Lung microvascular endothelial cell (primary cell): ENCODE measurements at regions not wholly inside any gene's neighbourhood (a gene's known extent, or its start where the extent isn't known, plus 50 kb on each side); places are given as distances from the start of the nearest gene placed in this dataset.

Experiments
- DNase-seq, 2 donors: peaks; one replicate each; pipeline versions ENCODE4 v3.0.0 to v3.0.0-alpha.2; 2010; ENCODE audit warnings: low read depth in 2 of 2

DNA sequence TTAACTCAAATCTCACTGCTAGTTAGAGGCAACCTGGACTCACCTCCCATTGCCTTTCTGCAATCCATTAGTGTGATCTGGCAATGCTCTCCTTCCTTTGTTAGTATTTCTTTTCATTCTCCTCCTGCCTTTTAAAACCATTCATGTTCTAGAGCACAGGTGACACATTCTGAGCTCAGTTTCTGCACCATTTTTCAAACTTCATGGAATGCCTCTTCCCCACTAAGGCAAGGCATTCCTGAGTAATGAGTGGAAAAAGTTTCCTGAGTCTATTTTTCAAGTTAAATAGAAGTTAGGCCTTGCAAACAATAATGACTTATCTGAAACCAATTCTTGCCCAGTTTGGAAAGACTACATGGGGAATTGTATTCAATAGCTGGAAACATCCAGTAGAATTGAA lies 1001.8 kb downstream of the BCL11B start:
- no peak for DNase-seq

DNA sequence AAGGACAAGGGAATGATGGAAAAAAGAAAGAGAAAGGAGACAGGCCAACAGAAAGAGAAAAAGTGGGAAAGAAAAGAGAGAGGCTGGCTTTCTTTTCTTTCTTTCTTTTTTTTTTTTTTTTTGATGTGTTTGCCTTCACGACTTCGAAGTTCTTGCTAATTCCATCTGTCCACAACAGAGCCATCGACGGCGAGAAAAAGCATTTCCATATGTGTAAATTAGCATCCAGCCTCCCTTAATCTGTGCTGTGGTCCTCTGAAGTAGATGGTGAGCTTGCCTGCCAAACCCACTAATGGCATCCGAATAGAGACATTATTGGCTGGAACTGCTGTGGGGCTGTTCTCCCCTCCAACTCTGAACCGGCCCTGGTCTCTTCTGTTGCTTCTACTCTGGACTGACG lies 997.4 kb downstream of the BCL11B start:
- no peak for DNase-seq

DNA sequence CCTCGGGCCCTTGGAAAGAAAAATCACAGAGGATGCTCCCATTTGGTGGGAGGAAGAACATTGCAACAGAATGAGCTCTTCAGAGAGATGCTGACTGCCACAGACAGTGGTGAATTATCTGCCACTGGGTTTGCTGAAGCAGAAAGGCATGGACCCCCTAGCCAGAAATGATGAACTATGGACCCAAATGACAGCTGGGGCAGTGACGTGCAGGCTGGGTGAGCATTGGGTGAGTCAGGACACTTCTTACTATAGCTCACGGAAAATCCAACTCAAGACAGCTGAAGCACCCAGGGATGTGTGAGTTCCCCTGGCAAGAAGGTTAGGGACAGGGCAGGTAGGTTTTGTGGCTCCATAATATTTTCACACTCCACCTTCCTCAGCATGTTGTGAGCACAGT lies 993.2 kb downstream of the BCL11B start:
- DNase-seq: no peak

DNA sequence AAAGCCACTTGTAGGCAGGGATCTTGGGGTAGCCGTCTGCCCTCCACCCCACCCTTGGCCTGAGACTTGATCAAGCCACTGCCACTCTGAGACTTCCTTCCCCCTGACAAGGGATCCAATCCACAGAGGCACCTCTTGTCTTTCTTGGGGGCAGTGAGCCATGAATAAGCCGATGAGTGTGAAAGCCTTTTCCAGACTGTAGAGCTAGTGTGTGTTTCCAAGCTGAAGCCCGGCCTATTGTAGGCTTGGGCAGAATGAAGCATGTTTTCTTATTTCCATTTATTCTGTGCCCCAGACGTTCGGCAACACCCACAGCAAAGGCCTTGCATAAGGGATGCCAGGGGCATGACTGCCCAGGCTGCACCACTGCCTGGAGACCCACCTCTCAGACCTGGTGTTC lies 991.6 kb downstream of the BCL11B start:
- no peak for DNase-seq

DNA sequence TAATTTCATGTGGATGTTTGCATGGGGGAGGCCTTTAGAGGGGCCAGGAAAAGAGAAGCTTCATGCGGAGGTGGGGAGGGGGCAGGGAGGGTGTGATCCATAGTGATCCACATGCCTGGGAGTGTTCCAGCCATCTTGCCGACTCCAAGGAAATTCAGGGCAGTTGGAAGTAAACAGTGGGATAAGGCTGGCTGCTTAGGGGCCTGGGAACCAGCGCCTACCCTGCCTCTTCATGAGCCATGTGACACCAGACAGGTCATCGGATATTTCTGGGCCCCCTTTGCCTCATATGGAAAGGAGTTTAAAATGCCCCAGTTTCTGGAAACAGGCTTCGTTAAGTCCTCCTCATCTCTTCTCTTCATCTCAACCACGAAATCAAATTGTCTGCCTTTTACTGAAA lies 983.2 kb downstream of the BCL11B start:
- no peak for DNase-seq

DNA sequence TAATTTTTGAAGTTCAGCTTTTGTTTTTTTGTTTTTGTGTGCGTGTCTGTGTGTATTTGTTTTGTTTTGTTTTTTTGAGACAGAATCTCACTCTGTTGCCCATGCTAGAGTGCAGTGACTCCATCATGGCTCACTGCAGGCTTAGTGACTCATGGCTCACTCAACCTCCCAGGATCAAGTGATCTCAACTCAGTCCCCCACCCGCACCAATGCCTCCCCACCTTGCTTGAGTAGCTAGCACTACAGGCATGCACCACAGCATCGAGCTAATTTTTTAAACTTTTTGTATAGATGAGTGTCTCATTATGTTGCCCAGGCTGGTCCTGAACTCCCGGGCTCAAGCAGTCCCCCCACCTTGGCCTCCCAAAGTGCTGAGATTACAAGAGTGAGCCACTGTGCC lies 981.4 kb downstream of the BCL11B start:
- DNase-seq: no peak

DNA sequence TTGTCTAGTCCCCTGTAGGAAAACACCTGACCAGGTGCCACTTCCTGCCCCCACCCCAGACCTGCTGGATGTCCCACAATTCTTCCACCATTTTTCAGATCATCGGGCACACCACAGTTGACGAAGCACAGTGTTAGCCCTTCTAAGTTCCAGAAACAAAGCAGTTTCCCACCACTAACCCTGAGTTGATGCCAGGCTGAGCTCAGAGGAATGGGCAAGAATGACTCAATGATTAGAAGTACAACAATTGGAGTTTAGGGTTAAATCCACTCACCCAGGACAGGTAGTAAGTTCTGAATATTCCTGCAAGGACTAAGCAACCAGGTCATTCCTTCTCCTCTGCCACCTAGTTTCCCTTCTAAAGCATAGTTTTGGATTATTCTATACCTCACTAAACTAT lies 979.8 kb downstream of the BCL11B start:
- no peak for DNase-seq

DNA sequence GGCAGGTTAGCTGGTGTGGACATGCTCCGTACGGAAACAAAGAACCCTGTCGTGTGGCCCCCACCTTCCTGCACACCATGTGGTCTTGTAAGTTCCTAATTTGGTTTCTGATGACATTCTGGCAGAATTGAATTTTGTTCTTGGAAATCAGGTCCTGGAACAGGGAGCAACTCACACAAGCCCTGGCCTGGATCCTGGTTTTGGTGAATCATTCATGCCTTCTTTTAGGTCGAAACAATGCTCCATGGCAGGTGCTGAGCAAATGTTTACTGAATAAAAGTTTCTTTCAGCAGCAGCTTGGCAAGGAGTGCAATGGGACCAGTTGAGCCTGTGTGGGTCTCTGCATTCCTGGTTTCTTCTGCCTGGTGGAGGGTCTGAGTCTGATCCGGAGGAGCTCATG lies 978.4 kb downstream of the BCL11B start:
- DNase-seq: no peak

DNA sequence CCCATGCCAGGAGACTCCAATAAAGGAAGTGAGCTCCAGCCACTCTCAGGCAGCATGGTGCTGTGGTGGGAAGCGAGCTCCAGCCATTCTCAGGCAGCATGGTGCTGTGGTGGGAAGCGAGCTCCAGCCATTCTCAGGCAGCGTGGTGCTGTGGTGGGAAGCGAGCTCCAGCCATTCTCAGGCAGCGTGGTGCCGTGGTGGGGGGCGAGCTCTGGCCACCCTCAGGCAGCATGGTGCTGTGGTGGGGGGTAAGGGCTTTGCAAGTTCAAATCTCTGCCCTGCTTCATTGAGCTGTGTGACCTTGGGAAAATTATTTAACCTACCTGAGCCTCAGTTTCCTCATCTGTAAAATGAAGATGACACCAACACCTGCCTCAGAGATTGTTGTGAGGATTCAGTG lies 975.1 kb downstream of the BCL11B start:
- DNase-seq: no peak

DNA sequence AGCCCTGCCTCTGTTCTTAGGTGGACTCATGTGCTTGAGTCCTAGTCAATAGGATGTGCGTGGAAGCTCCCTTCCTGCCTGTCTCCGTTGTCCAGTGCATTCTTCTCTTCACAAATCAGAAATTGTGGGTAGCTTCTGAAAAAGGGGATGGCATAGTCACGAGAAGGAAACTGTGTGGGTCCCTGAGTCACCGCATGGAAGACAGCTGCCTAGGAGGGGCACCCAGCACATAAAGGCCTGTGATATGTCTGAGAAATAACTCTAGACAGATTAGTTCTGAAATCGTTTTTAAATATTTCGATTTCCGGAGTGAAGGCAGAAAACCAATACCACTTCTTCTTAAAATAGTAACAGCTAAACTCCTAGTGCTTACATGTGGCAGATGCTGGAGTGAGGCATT lies 974.4 kb downstream of the BCL11B start:
- no peak for DNase-seq

DNA sequence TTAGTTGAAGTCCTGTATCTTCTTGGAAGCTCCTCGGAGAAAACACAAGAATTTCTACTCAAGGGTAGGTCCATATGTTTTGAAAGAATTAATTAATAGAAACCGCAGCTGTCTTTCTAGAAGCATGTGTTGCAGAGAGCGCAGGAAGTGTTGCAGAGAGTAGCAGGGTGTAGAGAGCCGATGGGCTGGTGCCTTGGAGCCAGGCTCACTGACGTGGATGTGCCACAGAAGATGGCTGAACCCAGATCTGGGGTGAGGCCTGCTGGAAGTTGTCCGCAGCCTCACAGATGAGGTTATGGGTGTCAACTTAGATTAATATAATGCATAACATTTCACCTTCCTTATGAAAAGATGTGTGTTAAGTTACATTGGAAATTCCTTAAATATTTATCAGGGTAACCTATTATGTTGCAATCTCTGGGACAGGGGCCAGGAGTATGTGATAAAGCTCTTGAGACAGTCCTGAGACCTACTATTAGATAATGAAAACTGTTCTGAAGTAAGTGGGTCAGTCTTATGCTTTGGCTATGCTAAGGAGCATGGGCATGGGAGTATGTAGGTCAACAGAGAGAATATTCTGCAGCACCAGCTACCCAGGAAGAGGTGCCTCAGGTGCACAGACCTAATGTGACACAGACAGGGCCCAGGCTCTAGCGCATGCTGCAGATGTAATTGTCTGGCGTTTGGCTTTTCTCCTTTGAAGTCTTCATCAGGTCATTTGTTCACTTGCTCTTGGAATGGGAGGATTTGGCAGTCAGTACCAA lies 973.3 kb downstream of the BCL11B start:
- no peak for DNase-seq

DNA sequence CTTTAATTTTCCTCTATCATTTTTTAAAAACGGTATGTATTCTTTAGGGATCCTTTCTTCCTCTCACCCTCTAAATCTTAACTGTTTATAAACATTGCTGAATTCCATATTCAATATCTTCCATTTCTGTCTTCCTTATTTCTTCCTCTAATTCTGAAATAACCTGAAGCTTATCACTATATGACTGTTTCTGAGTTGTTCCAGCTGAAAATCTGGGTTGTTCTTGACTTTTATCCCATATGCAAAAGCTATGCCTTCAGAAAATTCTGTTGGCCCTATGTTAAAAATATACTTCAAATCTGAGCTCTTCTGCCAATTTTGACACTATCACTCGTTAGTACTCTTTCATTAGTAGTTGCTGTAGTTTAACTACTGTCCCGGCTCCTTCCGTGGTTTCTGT lies 970.3 kb downstream of the BCL11B start:
- DNase-seq: no peak

DNA sequence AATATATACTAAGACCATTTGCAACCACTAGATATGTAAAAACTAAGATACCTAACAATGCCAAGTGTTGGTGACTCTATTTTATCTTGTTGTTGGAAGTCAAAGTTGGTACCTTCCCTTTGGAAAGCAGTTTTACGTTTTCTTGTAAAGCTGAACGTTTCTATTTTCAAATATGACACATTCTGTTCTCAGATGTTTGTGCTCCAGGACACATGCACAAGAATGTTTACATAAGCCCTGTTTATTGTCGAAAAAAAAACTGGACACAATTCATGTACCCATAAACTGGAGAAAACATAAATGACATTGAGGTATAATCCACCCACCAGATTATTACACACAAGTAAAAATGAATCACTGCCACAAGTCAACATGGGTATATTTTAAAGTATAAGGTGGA lies 967.4 kb downstream of the BCL11B start:
- no peak for DNase-seq

DNA sequence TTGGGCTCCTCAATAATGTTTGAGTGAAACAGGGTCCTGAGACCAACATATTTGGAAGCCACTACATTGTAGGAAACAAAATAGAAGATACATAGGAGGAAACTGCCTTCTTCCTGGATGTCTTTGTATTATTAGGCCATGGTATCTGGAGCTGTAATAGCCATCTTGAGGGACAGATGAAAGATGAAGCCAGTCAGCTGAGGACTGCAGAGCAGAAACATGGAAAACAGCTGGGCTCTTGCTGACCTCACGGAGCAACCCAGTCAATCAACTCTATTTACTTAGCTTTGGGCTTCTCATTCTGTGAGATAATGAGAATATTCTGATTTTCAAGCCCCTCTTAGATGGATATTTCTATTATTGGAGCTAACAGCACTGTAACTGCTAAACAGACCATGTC lies 962.4 kb downstream of the BCL11B start:
- no peak for DNase-seq

DNA sequence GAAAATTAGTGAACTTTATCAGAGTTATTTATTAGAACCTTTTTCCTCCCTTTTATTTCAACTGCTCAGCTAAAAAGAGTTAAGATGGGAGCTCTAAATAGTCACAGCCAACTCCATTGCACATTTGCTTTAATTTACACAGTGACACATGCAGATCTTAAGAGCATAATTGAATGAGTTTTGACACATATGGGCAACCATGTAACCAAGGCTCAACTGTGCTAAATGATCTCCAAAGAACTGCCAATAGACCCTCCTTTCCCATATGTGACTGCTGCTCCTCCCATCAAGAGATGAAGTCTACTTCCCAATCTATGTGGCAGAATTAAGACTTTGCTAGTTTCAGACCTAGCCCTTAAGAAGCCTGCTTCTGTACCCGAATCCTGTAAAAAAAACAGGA lies 960.0 kb downstream of the BCL11B start:
- no peak for DNase-seq

DNA sequence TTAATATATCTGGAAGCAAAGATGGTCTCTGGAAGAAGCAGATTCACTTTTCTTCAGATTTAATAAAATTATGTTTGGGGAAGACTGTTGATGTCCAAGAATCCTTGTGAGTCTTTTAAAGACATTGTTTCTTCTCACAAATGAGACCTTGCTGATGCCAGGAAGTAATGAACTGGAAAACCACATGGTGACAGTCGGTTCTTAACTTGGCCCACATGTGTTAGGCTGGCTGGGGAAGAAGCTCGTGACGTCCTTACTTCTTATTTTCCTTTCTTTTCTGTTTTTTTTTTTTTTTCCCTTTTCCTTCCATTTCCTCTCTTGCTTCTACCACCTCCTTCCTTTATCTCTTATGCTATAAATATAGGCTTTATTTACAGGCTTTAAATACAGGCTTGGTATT lies 950.2 kb downstream of the BCL11B start:
- no peak for DNase-seq

DNA sequence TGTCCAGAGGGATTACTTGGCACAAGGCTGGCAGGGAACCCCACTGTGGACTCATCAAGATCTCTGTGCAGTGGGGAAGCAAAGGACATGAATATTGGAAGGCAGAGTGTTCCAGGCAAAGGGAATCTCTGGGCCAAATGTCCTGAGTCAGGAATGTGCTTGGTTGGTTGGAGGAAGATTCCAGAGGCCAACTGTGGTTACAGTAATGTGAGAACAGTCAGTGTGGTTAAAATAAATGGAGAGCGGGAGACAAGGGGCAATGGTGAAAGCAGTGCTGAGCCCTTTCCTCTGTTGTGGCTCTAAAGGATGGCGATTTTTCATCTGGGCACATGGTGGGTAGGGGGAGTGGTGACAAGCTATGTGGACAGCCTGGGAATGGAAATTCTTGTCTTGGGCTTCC lies 948.2 kb downstream of the BCL11B start:
- DNase-seq: no peak

DNA sequence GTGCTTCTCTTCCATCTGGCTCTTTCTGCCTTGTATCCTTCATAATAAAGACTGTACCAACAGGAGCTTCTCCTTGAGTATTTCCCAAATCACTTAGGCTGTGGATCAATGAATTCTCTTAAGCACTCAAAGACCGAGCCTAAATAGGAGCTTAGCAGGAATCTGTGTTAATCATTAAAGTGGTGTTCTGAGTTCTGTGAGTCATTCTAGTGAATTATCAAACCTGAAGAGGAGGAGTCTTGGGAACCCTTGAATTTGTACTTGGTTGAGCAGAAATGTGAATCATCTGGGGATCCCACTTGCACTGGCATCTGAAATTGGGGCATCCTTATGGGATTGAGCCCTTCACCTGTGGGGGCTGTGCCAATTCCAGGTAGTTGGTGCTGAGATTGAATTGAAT lies 946.2 kb downstream of the BCL11B start:
- DNase-seq: no peak

DNA sequence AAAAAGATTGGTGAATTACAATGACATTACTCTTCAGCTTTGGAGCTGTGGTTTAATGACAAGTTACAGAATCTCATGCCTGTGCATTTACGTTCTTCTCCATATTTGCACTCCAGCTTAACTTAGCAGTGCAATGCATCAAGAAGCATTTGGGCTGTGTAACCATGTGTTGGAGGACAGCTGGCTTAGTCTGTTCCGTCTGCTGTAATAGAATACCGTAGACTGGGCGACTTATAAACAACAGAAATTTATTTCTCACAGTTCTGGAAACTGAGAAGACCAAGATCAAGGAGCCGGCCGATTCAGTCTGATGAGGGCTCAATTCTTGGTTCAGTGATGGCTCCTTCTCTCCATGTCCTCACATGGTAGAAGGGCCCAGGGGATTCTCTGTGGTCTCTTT lies 943.5 kb downstream of the BCL11B start:
- DNase-seq: no peak

DNA sequence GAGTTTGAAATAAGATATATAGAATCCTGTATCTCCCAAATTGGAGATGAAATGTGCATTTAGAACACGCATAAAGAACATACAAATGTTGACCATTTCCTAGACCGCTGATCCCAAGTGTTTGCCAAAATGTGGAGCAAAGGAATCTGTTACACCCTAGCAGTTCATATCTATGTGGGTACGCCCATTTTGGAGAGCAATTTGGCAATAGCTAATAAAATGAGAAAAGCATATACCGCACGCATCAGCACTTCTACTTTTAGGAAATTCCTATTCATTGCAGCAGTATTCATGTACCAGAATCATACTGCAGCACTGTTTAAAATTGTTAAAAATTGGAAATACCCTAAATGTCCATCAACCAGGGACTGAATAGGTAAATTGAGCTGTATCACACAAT lies 937.8 kb downstream of the BCL11B start:
- DNase-seq: no peak

DNA sequence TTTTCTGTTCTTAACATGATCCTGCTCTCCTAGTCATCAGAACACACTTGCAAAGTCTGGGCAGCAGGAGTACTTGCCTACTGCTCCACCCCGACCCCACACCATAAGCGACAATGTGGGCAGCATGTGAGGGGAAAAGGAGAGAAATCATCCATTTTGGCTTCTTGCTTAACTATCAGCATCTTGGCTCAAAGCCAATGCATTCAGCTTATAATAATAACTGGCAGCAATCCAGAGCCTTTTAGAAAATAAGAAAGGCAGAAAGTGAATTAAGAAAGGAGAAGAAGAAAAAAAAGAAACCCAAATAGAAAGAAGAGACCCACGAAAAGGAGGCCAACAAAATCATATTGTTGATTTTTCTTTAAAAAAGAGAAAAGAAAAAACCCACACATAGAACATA lies 930.8 kb downstream of the BCL11B start:
- DNase-seq: no peak

DNA sequence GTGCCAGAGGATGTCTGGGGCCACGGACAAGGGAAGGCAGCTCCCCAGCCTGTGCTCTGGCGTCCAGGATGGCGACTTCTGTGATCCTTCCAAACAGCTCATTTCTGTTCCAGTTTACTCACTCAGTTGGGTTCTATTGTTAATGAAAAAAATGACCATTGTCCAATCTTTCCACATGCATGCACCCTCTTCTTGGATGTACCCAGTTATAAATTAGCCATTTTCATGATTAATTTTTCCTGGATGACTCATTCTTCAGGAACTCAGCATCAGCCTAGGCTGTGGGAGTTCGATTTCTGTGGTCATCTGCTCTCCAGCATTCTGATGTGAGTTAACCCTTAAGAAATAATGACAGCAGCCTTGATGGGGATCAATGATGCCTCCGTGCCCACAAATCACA lies 926.8 kb downstream of the BCL11B start:
- DNase-seq: no peak

DNA sequence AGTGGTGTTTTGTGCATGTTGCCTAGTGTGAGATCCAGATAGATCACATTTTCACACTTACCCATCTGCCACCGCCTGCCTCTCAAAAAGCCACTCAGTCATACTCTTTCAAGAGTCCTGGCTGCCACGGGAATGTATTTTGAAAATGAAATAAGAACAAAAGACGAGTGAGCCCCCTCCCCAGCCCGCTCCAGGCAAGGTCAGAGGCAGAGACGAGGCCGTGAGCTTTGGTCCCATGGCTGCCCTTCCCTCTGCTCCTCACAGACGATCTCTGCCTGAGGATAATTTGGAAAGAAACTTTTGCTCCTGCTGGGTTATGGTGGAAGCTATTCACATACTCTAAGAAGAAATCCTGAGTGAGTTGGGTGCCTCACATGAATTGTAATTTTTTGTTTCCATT lies 924.3 kb downstream of the BCL11B start:
- DNase-seq: no peak

DNA sequence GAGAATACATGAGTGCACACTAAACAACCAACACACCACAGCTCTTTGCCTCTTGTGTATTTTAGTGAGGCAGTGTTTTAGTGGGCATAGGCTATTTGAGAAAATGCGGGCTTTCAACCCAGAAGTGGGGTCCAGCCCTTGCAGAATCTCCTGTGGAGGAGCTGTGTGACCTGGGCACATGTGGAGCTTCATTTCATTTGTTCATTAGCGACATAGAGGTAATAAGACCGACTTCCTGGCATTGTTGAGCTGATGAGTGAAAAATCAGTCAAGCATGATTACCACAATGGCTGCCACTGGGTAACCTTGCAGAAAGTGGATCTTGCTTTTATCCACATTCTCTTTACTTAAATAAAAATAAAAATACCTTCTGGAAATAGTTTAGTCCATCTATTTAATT lies 923.5 kb downstream of the BCL11B start:
- DNase-seq: no peak
